Activated gamma-delta T cell (primary cell): ENCODE measurements at regions not wholly inside any gene's neighbourhood (a gene's known extent, or its start where the extent isn't known, plus 50 kb on each side); places are given as distances from the start of the nearest gene placed in this dataset.

Experiments
- DNase-seq: peaks from one replicate; lab custom pipeline; 2025; lab: John Stamatoyannopoulos, UW

- DNase-seq: no peak
Observed at GRCh38 chr13:73290844-73291243, 232.0 kb downstream of the KLF5 start.

DNA sequence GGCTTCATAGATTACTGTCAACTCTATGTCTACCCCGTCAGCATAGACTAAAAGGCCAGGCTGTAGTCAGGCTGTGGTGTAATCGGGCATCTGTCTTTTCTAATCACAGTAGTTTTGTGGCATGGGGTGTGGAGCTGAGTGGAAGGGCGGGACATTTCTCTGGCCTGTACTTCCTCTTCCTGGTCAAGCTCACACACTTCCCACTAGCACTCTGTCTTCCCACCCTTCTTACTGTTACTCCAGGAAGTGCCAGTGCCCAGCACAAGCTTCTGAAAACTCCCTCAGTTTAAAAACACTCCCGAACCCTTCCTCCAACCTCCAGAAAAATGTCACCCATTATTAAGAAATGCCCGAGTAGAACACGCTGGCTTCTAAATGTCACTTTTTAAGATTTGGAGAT is 229.8 kb downstream of the KLF5 start:
- DNase-seq: no peak

GRCh38 chr13:73287831-73288230 is 229.0 kb downstream of the KLF5 start:
- no peak for DNase-seq

DNA sequence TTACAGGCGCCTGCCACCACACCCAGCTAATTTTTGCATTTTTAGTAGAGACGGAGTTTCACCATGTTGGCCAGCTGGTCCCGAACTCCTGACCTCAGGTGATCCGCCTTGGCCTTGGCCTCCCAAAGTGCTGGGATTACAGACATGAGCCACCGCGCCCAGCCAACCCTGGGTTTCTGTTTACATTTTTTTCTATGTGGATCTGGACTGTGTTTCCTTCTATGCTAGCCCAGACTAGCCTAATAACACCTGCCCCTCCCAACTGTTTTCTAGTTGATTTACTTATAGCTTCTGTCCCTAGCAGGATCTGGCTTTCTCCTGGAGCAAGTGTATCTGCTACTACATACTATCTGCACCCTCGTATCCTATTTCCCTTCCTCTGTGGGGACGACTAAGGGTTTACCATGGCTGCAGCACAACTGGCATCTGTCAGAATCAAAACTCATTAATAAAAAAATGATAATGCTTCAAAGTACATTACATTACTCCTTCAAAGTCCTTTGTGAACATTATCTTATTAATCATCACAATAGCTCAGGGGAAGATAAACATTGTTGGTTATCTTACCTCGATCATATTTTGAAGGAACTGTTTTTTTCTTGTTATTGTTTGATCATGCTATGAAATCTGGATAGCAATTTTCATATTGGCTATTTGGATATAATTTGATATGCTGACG is 228.3 kb downstream of the KLF5 start:
- no peak for DNase-seq

DNA sequence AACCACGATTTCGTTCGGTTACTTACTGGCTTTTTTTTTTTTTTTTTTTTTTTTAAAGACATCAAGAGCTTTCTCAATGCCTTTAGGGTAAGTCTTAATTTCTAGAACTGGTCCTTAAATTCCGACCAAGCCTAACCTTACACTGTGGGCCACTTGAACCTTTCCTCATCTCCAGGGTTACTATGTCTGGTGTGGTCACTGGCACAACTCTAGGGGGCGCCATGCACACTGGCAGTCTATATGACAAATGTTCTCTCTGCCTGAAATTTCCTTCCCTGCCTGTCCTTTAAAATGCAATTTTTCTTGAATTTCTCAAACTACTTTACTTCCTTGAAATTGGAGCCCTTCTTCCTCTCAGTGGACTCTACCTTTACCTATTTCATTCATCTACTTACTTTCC is 227.4 kb downstream of the KLF5 start:
- no peak for DNase-seq

GRCh38 chr13:73284081-73284874 is 225.5 kb downstream of the KLF5 start:
- no peak for DNase-seq

GRCh38 chr13:73283636-73284035 is 224.8 kb downstream of the KLF5 start:
- no peak for DNase-seq

- DNase-seq: no peak
Observed at GRCh38 chr13:73281746-73282145, 222.9 kb downstream of the KLF5 start.

GRCh38 chr13:73278186-73278585 is 219.4 kb downstream of the KLF5 start:
- no peak for DNase-seq

DNA sequence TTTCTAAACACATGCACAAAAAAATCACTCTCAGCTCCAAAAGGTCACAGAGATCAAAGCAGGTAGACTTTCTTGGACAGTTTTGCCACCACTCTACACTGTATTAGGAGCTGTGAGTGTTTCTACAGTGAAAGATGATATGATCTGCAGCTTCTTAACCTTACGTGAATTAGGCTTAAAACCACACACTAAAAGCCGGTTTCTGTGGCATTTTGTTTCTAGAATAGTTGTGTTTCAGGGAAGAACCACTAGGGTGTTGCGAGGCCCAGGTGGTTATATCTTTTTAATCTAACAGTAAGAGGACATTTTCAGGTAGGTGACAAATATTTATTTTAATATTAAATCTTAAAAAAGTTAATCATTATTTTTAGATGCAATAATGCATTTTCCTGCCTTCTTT is 216.4 kb downstream of the KLF5 start:
- no peak for DNase-seq

GRCh38 chr13:73274147-73274546 is 215.3 kb downstream of the KLF5 start:
- DNase-seq: no peak

GRCh38 chr13:73273745-73274144 is 214.9 kb downstream of the KLF5 start:
- no peak for DNase-seq

DNA sequence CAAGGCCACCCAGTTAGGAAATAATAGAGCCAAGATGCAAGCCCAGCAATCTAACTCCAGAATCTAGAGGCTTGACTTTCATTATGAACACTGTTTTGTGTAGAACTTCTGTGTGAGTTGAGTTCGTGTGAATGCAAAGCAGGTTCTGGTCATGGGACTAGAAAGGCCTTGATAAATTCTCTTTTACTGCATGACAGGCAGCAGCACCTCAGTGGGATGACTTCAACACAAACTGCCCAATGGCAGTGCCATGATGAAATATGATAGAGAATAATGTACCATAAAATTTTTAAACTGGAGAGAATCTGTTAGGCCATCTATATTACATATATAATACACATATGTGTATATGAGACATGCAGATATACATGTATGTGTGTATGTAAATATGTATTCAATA is 214.5 kb downstream of the KLF5 start:
- no peak for DNase-seq

DNA sequence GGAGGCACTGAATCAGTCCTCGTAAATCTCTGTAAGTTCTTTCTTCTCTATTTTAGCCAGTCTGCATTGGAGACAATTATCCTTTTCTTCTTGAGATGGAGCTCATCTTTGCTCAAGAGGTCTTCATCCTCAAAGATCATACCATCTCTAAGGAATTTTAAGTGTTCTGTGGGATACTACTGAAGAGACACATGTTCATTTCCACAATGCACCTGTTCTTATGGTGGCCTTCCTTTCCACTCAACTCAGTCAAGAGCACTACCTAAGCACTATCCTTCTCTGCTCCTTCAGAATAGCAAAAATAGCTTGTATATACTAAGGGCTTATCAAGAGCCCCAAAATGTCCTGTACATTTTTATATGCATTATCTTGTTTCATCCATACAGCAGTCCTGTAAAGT is 214.0 kb downstream of the KLF5 start:
- DNase-seq: no peak

GRCh38 chr13:73268306-73268705 is 209.5 kb downstream of the KLF5 start:
- DNase-seq: no peak

DNA sequence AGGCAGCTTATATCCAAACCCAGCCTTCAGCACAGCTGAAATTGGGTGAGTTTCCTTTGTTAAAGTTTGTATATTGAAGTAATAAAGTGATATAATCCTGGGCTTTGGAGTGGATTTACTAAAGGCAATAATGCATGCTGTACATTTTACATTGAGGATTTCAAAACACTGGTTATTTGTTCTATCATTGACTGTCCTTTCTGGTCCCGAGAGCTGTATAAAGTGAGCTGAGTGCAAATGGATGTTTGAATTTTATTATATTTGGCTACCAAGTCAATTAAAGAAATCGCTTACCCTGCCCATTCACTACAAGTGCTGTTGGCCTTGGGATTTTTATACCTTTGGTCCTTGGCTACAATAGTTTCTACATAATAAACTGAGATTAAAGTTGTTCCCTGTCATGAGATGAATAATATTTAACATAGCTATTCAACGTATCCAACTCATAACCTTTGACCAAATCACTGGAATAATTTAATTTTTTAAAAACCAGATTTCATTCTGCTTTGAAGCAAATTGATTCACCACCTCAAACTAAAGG is 207.9 kb downstream of the KLF5 start:
- no peak for DNase-seq

DNA sequence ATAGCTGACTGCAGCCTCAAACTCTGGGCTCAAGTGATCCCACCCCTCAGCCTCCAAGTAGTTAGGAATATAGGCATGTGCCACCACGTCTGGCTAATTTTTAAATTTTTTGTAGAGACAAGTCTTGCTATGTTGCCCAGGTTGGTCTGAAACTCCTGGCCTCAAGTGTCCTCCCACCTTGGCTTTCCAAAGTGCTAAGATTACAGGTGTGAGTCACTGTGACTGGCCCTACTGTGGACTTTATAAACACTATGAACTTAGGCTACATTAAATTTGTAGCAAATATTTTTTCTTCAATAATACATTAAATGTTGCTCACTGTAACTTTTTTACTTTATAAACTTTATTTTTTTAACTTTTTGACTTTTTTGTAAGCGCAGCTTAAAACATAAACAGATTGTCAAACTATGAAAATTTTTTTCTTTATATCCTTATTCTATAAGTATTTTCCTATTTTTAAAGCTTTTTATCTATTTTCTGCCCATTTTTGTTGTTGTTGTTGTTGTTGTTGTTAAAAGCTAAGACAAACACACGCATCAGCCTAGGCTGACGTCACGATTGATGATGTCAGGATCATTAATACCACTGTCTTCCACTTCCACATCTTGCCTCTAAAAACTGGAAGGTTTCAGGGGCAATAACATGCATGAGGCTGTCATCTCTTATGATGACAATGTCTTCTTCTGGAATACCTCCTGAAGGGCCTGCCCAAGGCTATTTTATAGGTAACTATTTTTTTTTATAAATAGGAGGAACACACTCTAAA is 204.2 kb downstream of the KLF5 start:
- no peak for DNase-seq

- no peak for DNase-seq
Observed at GRCh38 chr13:73261739-73262216, 203.0 kb downstream of the KLF5 start.

- no peak for DNase-seq
Observed at GRCh38 chr13:73259061-73260017, 200.5 kb downstream of the KLF5 start.

DNA sequence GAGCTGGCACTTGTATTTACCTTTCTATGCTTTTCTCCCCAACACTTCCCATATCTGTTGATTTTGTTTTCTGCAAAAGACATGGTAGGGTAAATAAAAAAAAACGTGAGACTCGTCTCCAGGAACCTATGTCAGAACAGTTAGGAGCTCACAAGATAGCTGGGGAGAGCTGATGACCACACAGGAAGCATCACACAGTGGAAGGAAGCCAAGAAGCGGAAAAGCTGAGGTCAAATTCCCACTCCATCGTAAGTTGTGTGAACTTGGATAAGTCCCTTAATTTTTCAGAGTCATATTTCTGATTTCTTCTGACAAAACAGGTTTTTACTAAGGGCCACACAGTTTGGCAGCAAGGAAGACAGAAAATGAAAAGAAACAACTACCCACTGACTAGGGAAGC is 199.6 kb downstream of the KLF5 start:
- no peak for DNase-seq

- DNase-seq: no peak
Observed at GRCh38 chr13:73254827-73255226, 196.0 kb downstream of the KLF5 start.
